RKO (cell line): ENCODE measurements at regions not wholly inside any gene's neighbourhood (a gene's known extent, or its start where the extent isn't known, plus 50 kb on each side); places are given as distances from the start of the nearest gene placed in this dataset.
"Not testable (repeated sequence)": the region's sequence is repeated elsewhere in the genome, so short reads cannot be mapped to it uniquely, and the experiment has no call there.

ENCODE experiments used
- DNase-seq: peaks from one replicate; pipeline ENCODE4 v3.0.0-alpha.2; 2016; ENCODE audit warnings: low spot score

DNA sequence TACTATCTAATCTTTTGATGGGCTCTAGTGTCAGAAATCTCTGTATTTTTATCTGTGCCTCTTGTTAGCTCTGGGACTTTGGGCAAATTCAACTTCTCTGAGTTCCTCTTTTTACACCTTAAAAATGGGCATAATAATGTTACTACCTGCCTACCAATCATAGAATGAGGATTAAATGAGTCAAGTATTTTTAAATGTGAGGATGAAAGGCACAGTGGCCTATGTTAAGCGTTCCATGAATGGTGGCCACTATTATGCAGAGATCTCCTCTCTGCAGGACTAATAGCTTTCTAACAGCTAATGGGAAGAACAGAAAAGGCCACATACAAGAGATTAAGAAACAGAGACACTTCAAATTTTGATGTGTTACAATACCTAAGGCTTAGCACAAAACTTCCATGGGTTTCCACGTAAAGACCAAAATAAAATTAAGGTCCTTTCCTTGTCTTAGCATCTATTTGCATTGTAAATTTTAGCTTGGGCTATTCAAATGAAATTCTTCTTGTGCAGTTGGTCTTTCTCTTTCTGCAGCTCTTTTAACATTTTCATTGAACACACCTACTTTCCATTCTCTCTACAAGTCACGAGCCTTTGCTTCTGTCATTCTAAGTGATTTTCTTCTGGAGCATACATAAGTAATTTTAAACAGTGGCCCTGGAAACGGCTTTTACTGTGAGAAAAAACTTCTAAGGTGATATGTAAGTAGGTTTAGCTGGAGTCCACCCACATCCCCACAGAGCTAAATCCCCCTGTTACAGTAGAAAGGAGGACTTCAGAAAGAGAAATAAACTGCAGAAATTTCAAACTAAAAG lies 117.9 kb upstream of the MED14 start:
- no peak for DNase-seq

- no peak for DNase-seq
These were observed 118.4 kb upstream of the MED14 start for GRCh38 chrX:40853816-40854123.

DNA sequence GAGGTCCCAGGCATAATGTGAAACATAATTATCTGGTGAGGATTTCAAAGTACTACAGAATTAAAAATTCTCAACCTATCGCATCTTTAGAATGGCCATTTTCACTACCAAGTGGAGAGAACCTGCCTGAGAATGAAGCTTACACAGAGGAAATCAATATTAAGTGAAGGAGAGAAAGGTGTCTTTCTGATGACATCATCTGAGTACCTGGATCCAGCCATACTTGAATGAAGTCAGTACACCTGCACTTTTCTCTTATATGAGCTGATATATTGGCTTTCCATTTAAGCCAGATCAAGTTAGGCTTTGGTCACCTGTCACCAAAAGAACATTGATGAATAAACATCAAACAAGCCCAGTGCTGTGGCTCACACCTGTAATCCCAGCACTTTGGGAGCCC lies 118.9 kb upstream of the MED14 start:
- DNase-seq = no peak

DNA sequence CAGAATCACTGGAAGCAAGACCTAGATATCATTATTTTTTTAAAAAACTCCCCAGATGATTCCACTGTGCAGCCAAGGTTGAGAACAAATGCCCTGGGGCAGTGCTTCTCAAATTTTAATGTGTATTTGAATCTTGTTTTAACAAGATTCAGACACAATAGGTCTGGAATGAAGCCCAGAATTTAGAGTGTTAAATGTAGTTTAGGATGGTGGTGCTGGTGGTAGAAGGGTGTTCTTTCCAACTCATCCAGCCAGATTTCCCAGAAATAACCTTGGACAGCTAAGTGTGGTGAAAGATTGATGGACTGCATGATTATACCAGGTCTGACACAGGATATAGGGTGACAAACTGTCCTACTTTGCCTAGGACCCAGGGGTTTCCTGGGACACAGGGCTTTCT lies 120.1 kb upstream of the MED14 start:
- DNase-seq = no peak

DNA sequence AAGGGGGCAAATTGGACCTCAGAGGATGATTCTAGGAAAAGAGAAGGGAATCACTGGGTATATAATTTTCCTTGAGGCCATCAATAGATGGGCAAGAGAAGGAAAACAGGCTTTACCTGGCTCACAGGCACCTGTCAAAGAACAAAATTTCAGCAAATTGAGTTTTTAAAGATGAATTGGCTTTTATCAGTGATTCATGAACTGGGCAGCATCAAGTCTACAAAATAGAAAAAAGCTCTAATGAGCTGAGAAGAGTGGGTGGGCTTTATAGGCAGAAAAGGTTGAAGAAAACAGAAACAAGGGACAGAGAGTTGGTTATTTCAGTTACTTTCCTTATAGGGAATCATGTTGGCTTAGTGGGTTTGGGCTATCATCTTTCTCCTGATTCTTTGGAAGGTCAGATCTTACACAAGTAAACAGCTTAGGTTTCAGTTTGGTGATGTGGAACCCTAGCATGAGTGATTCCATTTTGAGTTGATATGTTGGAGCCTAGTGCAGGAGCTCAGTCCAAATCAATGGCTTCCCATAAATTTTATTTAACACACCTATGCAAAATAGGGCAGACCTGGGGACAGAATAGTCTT lies 120.7 kb upstream of the MED14 start:
- no peak for DNase-seq

DNA sequence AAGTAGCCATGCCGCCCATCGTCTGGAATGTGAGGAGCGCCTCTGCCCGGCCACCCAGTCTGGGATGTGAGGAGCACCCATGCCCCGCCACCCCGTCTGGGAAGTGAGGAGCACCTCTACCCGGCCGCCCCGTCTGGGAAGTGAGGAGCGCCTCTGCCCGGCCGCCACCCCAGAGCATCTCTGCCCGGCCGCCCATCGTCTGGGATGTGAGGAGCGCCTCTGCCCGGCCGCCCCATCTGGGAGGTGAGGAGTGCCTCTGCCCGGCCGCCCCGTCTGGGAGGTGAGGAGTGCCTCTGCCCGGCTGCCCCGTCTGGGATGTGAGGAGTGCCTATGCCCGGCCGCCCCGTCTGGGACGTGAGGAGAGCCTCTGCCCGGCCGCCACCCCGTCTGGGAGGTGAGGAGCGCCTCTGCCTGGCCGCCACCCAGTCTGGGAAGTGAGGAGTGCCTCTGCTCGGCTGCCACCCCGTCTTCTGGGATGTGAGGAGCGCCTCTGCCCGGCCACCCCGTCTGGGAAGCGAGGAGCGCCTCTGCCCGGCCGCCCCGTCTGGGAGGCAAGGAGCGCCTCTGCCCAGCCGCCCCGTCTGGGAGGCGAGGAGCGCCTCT lies 126.7 kb upstream of the MED14 start:
- DNase-seq = not testable (repeated sequence)

DNA sequence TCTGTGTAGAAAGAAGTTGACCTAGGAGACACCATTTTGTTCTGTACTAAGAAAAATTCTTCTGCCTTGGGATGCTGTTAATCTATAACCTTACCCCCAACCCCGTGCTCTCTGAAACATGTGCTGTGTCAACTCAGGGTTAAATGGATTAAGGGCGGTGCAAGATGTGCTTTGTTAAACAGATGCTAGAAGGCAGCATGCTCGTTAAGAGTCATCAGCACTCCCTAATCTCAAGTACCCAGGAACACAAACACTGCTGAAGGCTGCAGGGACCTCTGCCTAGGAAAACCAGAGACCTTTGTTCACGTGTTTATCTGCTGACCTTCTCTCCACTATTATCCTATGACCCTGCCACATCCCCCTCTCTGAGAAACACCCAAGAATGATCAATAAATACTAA lies 127.9 kb upstream of the MED14 start:
- DNase-seq = not testable (repeated sequence)

DNA sequence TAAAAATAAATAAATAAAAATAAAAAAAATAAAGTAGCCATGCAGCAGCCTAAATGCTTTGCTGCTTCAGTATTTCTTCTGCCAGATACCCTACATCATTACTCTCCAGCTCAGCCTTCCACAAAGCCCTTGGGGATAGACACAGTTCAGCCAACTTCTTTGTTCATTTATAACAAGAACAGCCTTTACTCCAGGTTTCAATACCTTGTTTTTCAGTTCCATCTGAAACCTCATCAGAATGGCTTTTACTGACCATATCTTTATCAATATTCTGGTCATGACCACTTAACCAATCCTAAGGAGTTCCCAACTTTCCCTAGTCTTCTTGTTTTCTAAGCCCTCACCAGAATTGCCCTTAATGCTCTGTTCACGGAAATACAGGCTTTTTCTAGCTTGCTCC lies 128.3 kb upstream of the MED14 start:
- no peak for DNase-seq

GRCh38 chrX:40864972-40865371 lies 129.6 kb upstream of the MED14 start:
- DNase-seq = no peak

- no peak for DNase-seq
These were observed 131.6 kb upstream of the MED14 start for GRCh38 chrX:40866893-40867292.

DNA sequence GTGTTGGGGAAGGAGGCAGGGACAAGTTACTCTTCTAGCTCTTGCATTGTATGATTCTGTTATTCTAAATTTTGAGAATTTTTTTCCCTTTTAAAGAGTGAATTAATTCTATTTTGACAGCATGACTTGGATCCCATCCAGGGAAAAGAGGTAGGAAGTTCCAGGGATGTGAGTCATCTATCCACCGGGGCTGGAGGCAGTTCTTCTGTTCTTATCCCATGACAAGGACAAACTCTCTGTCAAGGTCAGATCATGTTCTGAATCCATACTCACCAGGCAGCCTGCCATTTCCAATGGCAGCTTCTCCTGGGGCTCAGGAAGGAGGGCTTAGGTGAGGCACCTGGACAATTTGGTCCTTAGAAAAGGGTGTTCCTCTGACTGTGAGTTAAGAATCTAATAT lies 132.0 kb upstream of the MED14 start:
- peak; percentile 57 for DNase-seq

GRCh38 chrX:40868868-40869267 lies 133.5 kb upstream of the MED14 start:
- DNase-seq = no peak

DNA sequence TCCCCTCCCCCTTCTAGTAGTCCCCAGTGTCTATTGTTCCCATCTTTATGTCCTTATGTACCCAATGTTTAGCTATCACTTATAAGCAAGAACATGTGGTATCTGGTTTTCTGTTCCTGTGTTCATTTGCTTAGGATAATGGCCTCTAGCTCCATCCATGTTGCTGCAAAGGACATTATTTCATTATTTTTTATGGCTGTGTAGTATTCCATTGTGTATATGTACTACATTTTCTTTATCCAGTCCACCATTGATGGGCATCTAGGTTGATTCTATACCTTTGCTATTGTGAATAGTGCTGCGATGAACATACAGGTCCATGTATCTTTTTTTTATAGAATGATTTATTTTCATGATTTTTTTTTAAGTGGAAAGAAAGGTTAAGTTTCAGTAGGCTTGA lies 135.6 kb upstream of the MED14 start:
- not testable (repeated sequence) for DNase-seq

DNA sequence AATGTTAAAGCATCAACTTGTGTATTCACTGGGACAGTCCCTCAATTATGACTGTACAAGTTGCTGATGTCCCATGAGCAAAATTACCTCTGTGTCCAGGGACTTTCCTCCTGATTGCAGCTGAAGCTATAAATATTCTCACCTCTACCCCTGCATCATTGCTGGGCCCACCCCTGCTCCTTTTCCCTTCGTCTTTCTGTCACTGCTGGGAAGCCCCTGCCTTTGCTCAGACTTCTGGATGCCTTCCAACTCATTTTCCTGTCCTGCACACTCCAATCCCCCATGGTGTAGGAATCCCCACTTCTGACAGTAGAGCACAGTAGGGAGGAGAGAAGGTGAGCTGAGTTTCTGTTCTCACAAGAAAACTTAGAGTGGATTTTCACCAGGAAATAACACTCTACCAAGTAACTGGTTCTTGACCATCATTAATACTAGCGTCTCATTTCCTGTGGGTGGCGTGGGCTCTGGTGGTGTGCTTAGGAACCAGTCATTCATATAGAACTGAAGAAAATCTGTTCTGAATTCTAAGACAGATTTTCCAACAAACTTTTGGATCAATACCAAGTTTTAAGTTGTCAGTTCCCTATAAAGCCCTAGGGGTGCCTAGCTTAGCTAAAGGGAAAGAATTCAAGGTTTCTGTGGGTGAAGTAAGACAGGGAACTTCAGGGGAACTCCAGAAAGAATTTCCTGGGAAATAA lies 136.2 kb upstream of the MED14 start:
- peak; percentile 9 for DNase-seq

GRCh38 chrX:40872351-40872750 lies 137.0 kb upstream of the MED14 start:
- DNase-seq = no peak

DNA sequence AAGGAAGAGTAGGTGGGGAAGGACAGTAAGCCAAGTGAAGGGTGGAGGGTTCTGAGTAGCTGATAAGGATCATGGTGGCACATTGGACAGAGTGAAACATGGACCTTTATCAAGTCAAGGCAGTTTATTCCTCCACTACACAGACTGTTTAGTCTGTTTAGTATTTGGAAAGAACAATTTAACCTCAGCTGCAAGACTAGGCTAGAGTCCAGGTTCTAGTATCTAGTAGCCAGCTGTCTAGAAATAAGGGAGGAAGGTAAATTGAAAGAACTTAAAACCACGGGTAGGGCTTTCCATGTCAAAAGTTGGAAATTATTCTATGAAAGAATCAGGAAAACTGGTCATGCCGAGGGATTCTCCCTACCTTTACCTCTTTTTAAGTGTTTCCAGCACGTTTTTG lies 140.1 kb upstream of the MED14 start:
- no peak for DNase-seq

- DNase-seq = peak; percentile 25
These were observed 142.5 kb upstream of the MED14 start for GRCh38 chrX:40877887-40878286.

DNA sequence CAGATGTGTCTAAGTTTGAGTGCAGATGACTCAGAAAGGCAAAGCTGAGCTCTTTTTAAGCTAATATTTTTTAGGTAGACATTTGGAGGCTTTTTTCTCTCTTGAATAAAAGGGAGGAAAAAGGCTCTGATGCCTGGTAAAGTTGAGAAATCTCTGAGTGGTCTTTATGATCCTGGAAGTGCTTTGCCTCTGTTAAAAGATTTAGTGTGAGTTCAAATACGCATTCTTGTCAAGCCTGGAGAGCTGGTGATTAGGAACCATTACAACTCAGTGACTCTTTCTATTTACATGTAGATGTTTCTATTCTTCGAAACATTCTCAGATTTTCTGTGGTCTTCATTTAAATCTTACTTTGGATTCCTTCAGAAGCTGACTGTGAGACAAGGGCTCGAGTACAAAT lies 143.4 kb upstream of the MED14 start:
- no peak for DNase-seq

DNA sequence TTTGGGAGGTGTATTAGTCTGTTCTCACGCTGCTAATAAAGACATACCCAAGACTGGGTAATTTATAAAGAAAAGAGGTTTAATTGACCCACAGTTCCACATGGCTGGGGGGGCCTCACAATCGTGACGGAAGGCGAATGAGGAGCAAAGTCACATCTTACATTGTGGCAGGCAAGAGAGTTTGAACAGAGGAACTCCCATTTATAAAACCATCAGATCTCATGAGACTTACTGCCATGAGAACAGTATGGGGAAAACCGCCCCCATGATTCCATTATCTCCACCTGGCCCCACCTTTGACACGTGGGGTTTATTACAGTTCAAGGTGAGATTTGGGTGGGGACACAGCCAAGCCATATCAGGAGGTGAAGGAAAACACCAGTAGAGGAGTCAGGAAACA lies 143.8 kb upstream of the MED14 start:
- DNase-seq = not testable (repeated sequence)

DNA sequence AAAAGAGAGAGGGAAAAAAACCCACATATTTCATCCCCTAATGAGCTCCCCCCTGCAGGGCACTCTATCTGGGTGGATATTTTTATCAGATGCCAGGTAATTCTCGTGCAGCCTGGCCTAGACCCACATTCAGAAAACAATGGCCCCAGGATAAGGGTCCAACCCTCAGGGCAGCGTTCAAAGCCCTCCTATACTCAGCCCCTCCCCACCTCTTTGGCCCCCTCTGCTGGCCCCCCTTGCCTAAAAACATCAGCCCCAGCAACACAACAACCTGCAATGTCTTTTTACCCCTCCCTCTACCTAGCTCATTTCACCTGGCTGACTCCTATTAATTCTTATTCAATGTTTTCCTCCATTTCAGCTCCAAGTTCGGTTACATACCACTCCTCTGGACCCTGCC lies 145.4 kb upstream of the MED14 start:
- no peak for DNase-seq

DNA sequence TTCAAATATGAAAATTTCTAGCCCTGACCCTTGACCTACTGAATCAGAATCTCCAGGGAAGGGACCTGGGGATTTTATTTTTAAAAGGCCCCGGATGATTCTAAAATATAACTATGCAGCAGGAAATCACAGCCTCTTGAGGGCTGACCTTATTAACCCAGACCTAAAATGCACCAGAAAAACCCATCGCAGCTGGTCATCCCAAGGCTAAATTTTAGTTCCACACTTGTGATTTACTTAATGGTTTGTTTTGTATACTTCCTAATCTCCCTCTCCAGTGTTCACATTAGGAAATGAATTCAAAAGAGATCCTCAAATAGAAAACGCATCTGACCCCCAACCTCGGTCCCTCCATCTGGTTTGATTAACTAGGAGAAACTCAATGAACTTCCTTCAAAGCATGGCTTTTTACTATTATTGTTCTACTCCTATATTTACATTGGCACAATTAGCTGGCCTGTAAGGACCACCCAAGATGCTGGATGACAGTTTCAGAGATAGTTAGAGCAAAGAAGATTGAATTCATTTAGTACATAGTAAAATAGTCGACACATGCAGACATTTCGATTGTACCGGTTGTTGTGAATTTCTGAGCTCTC lies 147.8 kb upstream of the MED14 start:
- DNase-seq = no peak

DNA sequence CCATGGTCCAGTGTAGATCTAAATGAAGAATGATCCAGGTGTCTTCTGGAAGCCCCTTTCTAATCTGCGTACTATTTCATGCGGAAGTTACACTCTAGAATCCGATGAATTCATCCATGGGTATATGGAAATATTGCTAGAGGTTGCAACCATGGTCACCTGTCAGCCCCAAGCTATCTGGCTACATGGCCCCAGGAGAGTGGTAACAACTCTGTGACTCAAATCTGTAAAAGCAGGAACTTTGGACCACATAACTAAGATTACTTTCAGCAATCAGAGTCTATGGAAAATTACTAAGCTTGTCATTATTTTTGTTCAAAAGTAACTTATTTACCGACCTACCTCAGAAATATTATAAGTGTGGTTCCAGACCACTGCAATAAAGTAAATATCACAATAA lies 150.6 kb upstream of the MED14 start:
- DNase-seq = no peak

GRCh38 chrX:40887476-40887875 lies 152.1 kb upstream of the MED14 start:
- no peak for DNase-seq
